Neural progenitor cell (in vitro differentiated cells): ENCODE measurements at regions not wholly inside any gene's neighbourhood (a gene's known extent, or its start where the extent isn't known, plus 50 kb on each side); places are given as distances from the start of the nearest gene placed in this dataset.

Source experiments
- DNase-seq: peaks from one replicate; pipeline ENCODE4 v3.0.0-alpha.2; 2016; ENCODE audit warnings: low spot score
- H2AFZ ChIP-seq: fragments of 200-600 bp; sonication (generic); replicated peaks from 2 replicates; pipeline ENCODE4 v1.6.1; 2016; ENCODE audit warnings: antibody characterized with exemption
- H3F3A ChIP-seq: fragments of 200-600 bp; sonication (generic); 2 replicates; pipeline ENCODE4 v1.6.1; 2016; ENCODE audit warnings: antibody characterized with exemption, low read depth
- H3K27ac ChIP-seq: fragments of 200-600 bp; sonication (generic); 2 replicates; pipeline ENCODE4 v1.5.1; 2016; ENCODE audit warnings: mild to moderate bottlenecking
- H3K27me3 ChIP-seq: fragments of 200-600 bp; sonication (generic); 2 replicates; pipeline ENCODE4 v1.6.1; 2016; ENCODE audit warnings: mild to moderate bottlenecking, moderate library complexity
- H3K36me3 ChIP-seq: fragments of 200-600 bp; sonication (generic); 2 replicates; pipeline ENCODE4 v1.5.1; 2016
- H3K4me1 ChIP-seq: fragments of 200-600 bp; sonication (generic); 2 replicates; pipeline ENCODE4 v1.6.1; 2016; ENCODE audit warnings: mixed run types
- H3K4me2 ChIP-seq: fragments of 200-600 bp; sonication (generic); 2 replicates; pipeline ENCODE4 v1.6.1; 2016
- H3K4me3 ChIP-seq: fragments of 200-600 bp; sonication (generic); 2 replicates; pipeline ENCODE4 v1.5.1; 2016
- H3K79me2 ChIP-seq: fragments of 200-600 bp; sonication (generic); 2 replicates; pipeline ENCODE4 v1.6.1; 2016; ENCODE audit warnings: low read depth
- H3K9ac ChIP-seq: fragments of 200-600 bp; sonication (generic); 2 replicates; pipeline ENCODE4 v1.6.1; 2016
- H3K9me3 ChIP-seq: fragments of 200-600 bp; sonication (generic); 2 replicates; pipeline ENCODE4 v1.5.1; 2016; ENCODE audit warnings: low read depth
- H4K20me1 ChIP-seq: fragments of 200-600 bp; sonication (generic); 2 replicates; pipeline ENCODE4 v1.6.1; 2016; ENCODE audit warnings: low read depth
- H3K27ac Mint-ChIP-seq: 3 replicates; pipeline ENCODE4 v1.8.0; 2021; ENCODE audit warnings: mixed read lengths
- H3K27me3 Mint-ChIP-seq: 2 replicates; pipeline ENCODE4 v1.8.0; 2022; ENCODE audit warnings: low read depth, mild to moderate bottlenecking, inconsistent platforms, moderate library complexity, mixed read lengths; ENCODE audit not compliant: insufficient read depth
- H3K36me3 Mint-ChIP-seq: 3 replicates; pipeline ENCODE4 v1.8.0; 2021; ENCODE audit warnings: mixed read lengths
- H3K4me1 Mint-ChIP-seq: 3 replicates; pipeline ENCODE4 v1.8.0; 2021; ENCODE audit warnings: mixed read lengths
- H3K4me3 Mint-ChIP-seq: 3 replicates; pipeline ENCODE4 v1.8.0; 2021; ENCODE audit warnings: mild to moderate bottlenecking, moderate library complexity, mixed read lengths
- H3K9me3 Mint-ChIP-seq: 3 replicates; pipeline ENCODE4 v1.8.0; 2020; ENCODE audit warnings: mixed read lengths
- CTCF ChIP-seq: fragments of 200-600 bp; sonication (generic); IDR thresholded peaks from 2 replicates; pipeline ENCODE4 v1.5.1; 2017; ENCODE audit warnings: antibody characterized with exemption, mild to moderate bottlenecking
- EZH2 ChIP-seq: fragments of 200-600 bp; sonication (generic); IDR thresholded peaks from 2 replicates; pipeline ENCODE4 v1.6.1; 2017; ENCODE audit warnings: antibody characterized with exemption, mild to moderate bottlenecking, moderate library complexity
- EZH2phosphoT487 ChIP-seq: fragments of 200-600 bp; sonication (generic); IDR thresholded peaks from 2 replicates; pipeline ENCODE4 v1.6.1; 2017; ENCODE audit warnings: antibody characterized with exemption

DNA sequence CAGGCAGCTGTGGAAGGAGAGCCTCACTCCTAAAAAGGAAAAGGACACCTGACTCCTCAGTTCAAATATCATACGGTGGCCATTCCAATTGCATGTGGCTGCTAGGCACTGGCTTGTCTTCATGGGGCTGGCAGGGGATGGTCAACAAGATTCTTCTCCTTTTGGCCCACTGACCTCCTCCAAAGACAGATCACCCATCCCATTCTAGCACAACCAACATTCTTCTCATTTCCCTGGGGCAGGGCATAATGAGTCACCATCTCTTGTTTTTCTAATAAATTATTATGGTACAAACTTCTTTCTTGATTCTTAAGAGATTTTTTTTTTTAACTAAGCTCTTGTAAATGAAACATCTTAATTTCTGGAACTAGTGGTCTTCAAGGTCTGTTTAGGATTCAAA, 136.7 kb upstream of the NBEA start:
- H3K4me1 ChIP-seq, result no peaks in the 10 kb centered on the region
- H2AFZ ChIP-seq, result no peak overlapping the region
- no peaks in the 10 kb centered on the region for H3F3A ChIP-seq
- H3K4me3 ChIP-seq, result no peak overlapping the region
- Mint-ChIP-seq H3K27me3 (peaks cover 4% of the 10 kb centered on the region), H3K36me3 (no peaks in the 10 kb centered on the region), H3K27ac (no peak overlapping the region), H3K4me3 (no peak overlapping the region), H3K9me3 (no peaks in the 10 kb centered on the region), H3K4me1 (no peaks in the 10 kb centered on the region)
- no peaks in the 10 kb centered on the region for H3K27me3 ChIP-seq
- H3K9ac ChIP-seq, result no peak overlapping the region
- no peaks in the 10 kb centered on the region for H3K9me3 ChIP-seq
- no peak overlapping the region for H3K27ac ChIP-seq
- TF ChIP-seq CTCF (no peak), EZH2phosphoT487 (no peak), EZH2 (no peak)
- no peaks in the 10 kb centered on the region for H3K36me3 ChIP-seq
- no peak for DNase-seq
- H4K20me1 ChIP-seq, result no peaks in the 10 kb centered on the region
- H3K4me2 ChIP-seq, result no peak overlapping the region
- H3K79me2 ChIP-seq, result no peaks in the 10 kb centered on the region

- no peak overlapping the region for H2AFZ ChIP-seq
- no peak overlapping the region for H3K4me3 ChIP-seq
- H3K27me3 Mint-ChIP-seq, result no peaks in the 10 kb centered on the region
- no peaks in the 10 kb centered on the region for H4K20me1 ChIP-seq
- peaks cover 8% of the 10 kb centered on the region for H3K9me3 Mint-ChIP-seq
- no peak overlapping the region for H3K4me3 Mint-ChIP-seq
- TF ChIP-seq CTCF (no peak), EZH2 (no peak), EZH2phosphoT487 (no peak)
- H3K4me2 ChIP-seq, result no peak overlapping the region
- no peaks in the 10 kb centered on the region for H3F3A ChIP-seq
- no peak overlapping the region for H3K27ac Mint-ChIP-seq
- no peak overlapping the region for H3K27ac ChIP-seq
- H3K9ac ChIP-seq, result no peak overlapping the region
- H3K4me1 ChIP-seq, result no peaks in the 10 kb centered on the region
- no peaks in the 10 kb centered on the region for H3K4me1 Mint-ChIP-seq
- no peaks in the 10 kb centered on the region for H3K27me3 ChIP-seq
- H3K9me3 ChIP-seq, result no peaks in the 10 kb centered on the region
- H3K36me3 Mint-ChIP-seq, result no peaks in the 10 kb centered on the region
- no peaks in the 10 kb centered on the region for H3K36me3 ChIP-seq
- no peak for DNase-seq
- H3K79me2 ChIP-seq, result no peaks in the 10 kb centered on the region
These were observed 133.4 kb upstream of the NBEA start for GRCh38 chr13:34808649-34809048.

- no peaks in the 10 kb centered on the region for H3K27me3 ChIP-seq
- no peaks in the 10 kb centered on the region for H3K36me3 Mint-ChIP-seq
- H3K4me1 ChIP-seq, result peaks cover 5% of the 10 kb centered on the region
- no peak overlapping the region for H3K4me2 ChIP-seq
- H3K4me3 Mint-ChIP-seq, result no peak overlapping the region
- H3K9me3 ChIP-seq, result no peaks in the 10 kb centered on the region
- H4K20me1 ChIP-seq, result no peaks in the 10 kb centered on the region
- no peaks in the 10 kb centered on the region for H3F3A ChIP-seq
- H3K4me1 Mint-ChIP-seq, result peaks cover 5% of the 10 kb centered on the region
- no peaks in the 10 kb centered on the region for H3K36me3 ChIP-seq
- TF ChIP-seq EZH2 (no peak), EZH2phosphoT487 (no peak), CTCF (no peak)
- no peaks in the 10 kb centered on the region for H3K27me3 Mint-ChIP-seq
- no peak overlapping the region for H3K27ac Mint-ChIP-seq
- no peaks in the 10 kb centered on the region for H3K79me2 ChIP-seq
- H3K27ac ChIP-seq, result no peak overlapping the region
- H3K9ac ChIP-seq, result no peak overlapping the region
- peaks cover 8% of the 10 kb centered on the region for H3K9me3 Mint-ChIP-seq
- no peak overlapping the region for H3K4me3 ChIP-seq
- no peak overlapping the region for H2AFZ ChIP-seq
- no peak for DNase-seq
These were observed 131.1 kb upstream of the NBEA start for GRCh38 chr13:34810996-34811395.

DNA sequence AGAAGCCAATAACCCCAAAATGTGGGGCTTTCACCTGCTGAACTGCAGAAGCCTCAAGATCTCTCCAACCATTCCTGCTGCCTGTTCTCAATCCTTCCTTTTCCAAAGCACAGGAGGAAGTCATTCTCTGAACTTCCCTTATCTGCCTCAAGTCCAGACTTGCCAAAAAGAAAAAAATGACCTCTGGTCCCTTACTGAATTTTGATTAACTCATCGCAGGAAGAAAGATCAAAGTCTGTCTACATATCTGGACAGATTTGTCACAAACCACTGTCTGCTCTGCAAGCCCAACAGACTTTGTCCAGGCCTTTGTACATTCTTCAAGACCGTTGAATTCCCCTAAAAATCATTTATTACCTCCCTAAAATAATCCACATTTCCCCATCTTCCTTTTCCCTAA, 126.5 kb upstream of the NBEA start:
- no peak overlapping the region for H3K4me2 ChIP-seq
- TF ChIP-seq CTCF (no peak), EZH2 (no peak), EZH2phosphoT487 (no peak)
- H3K4me3 ChIP-seq, result no peak overlapping the region
- H3F3A ChIP-seq, result no peaks in the 10 kb centered on the region
- Mint-ChIP-seq H3K4me3 (no peak overlapping the region), H3K36me3 (no peaks in the 10 kb centered on the region), H3K9me3 (peaks cover 8% of the 10 kb centered on the region), H3K27ac (no peak overlapping the region), H3K4me1 (peaks cover 16% of the 10 kb centered on the region), H3K27me3 (no peaks in the 10 kb centered on the region)
- no peaks in the 10 kb centered on the region for H4K20me1 ChIP-seq
- H3K4me1 ChIP-seq, result peaks cover 14% of the 10 kb centered on the region
- H3K27ac ChIP-seq, result no peak overlapping the region
- H2AFZ ChIP-seq, result peak overlapping the region; percentile 68
- no peak overlapping the region for H3K9ac ChIP-seq
- no peak for DNase-seq
- H3K9me3 ChIP-seq, result no peaks in the 10 kb centered on the region
- H3K79me2 ChIP-seq, result no peaks in the 10 kb centered on the region
- H3K36me3 ChIP-seq, result no peaks in the 10 kb centered on the region
- no peaks in the 10 kb centered on the region for H3K27me3 ChIP-seq
